ENCODE measurements at regions not wholly inside any gene's neighbourhood (a gene's known extent, or its start where the extent isn't known, plus 50 kb on each side); places are given as distances from the start of the nearest gene placed in this dataset.
"Not testable (repeated sequence)": the region's sequence is repeated elsewhere in the genome, so short reads cannot be mapped to it uniquely, and the experiment has no call there.

DNA sequence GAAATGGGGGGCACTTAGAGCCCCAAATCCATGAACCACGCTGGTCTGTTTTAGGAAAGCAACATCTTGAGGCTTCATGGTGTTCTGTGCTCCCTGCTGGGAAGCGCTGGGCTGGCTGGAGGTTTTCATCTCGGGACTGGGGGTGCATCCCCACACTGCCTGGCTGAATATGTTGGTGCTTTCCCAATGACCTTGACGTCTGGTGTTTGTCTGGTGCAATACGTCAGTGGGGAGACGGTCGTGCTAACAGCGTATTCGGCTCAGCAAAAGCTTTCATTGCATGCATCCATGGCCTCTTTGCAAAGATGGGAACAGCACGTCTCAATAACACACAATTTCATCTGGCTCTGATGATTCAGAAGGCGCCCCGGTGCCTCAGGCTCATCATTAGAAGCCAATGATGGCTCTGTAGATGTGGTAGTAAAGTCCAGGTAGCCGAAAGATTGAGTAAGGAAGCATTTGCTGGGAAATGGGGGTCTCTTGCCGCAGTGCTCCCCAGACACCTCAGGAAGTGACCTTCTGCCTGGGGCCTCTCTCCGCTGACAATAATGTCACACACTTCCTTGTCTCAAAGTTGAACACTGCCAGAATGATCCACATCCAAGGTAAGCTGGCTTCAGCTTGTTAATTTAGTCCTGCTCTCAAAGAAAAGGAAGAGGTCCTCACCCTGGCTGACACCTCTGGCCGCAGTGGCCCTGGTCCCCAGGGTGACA is 97.7 kb downstream of the ING1 start:
- DNase-seq, result no peak

DNA sequence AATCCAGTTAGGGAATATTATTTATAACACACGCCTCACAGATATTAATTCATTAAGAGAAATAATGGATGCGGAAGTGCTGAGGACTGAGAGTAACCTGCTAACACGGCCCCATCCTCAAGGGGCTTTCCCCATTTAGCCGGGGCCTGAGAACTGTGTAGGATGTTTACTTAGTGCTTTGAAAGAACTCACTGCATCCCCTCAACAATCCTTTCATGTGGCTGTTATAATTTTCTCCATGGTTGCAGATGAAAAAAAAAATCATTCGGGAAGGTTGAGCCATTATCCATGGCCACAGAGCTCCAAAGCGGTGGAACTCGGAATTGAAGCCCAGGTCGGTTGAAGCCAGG is 98.2 kb downstream of the ING1 start:
- no peak for DNase-seq

GRCh38 chr13:110812121-110812868 is 98.8 kb downstream of the ING1 start:
- no peak for DNase-seq

- DNase-seq, result no peak
Observed at GRCh38 chr13:110812869-110813645, 99.6 kb downstream of the ING1 start.

GRCh38 chr13:110813646-110814624 is 100.4 kb downstream of the ING1 start:
- DNase-seq, result no peak

GRCh38 chr13:110815471-110816204 is 99.2 kb downstream of the ANKRD10 start:
- DNase-seq, result no peak

GRCh38 chr13:110816500-110816899 is 98.4 kb downstream of the ANKRD10 start:
- DNase-seq, result no peak

DNA sequence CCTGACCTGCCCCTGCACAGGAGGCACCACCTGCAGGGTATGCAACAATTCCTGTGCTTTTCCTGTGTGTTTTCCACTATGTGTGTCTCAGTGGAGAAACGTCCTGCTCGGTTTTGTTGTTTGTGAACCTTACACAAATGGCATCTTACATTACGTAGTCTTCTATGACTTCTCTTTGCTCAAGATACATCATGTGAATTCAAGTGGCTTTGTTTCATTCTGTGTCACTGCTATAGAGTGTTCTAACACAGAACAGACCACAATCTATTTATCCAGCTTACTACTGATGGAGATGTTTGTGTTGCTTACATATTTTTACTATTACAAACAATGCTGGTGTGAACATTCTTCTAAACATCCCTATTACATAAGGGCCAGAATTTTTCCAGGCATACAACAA is 97.7 kb downstream of the ANKRD10 start:
- no peak for DNase-seq

DNA sequence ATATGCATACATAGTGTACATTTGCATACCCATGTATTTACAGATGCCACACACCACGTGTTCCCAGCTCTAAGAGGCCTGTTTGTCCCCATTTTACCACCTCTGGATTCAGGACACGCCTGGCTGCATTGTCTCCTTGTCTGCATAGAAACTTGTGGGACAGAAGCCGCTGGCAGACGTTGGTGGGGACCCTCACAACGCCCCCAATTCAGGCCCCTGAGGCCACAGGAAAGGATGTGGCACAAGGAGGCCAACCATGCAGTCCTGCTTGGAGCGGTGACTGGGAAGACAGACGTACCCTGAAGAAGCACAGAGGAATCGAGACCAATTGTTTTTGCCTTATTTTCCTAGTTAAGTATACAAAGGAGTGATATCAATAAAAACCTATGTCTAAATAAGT is 96.1 kb downstream of the ANKRD10 start:
- DNase-seq, result no peak

DNA sequence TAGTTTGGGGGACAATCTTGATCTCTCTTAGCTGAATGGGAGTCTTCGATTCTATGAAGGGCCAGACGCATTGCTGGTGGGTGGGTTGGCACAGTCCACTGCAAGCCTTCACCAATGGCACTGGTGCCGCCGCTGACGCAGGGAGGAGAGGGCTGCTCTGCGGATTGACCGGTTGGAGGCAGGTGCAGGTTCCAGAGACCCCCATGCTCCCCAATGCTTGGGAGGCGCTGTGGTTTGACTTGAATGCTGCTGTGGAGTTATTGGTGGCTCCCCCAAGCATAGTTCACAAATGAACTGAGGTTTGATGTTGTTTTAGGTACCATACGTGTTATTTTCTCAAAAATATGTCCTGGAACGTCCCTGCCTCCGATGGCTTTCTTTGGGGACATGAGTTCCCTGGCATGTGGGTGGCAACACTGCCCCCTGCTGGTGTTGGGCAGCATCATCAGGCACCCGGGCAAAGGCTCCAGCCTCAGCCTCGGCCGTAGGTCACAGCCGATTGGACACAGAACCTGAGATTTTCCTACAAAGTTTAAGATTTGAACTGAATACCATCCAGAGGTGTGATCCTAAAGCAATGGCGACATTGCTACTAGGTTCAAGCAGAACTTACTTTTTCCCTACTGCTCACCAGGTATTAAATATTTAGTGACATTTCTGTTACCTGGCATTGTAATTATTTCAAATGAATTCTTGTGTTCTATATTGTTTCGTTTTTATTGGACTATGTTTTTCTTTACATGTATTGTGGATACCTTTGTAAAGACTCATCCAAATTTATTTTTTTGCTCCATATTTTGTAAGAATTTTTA is 95.5 kb downstream of the ANKRD10 start:
- DNase-seq, result peak; percentile 91

- no peak for DNase-seq
Observed at GRCh38 chr13:110820322-110820721, 94.5 kb downstream of the ANKRD10 start.

DNA sequence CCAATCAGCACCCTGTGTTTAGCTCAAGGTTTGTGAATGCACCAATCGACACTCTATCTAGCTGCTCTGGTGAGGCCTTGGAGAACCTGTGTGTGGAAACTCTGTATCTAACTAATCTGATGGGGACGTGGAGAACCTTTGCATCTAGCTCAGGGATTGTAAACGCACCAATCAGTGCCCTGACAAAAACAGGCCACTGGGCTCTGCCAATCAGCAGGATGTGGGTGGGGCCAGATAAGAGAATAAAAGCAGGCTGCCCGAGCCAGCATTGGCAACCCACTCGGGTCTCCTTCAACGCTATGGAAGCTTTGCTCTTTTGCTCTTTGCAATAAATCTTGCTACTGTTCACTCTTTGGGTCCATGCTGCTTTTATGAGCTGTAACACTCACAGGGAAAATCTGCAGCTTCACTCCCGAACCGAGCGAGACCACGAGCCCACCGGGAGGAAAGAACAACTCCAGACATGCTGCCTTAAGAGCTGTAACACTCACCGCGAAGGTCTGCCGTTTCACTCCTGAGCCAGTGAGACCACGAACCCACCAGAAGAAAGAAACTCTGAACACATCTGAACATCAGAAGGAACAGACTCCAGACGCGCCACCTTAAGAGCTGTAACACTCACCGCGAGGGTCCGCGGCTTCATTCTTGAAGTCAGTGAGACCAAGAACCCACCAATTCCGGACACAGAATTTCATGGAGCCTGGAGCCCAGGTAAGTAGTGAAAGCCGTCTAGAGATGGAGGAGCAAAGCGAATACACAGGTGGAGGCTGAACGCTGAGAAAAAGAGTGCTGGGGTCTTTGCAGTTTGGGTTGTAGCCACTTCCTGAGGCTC is 92.8 kb downstream of the ANKRD10 start:
- DNase-seq, result not testable (repeated sequence)

GRCh38 chr13:110822669-110822945 is 92.3 kb downstream of the ANKRD10 start:
- no peak for DNase-seq

GRCh38 chr13:110824702-110825300 is 90.1 kb downstream of the ANKRD10 start:
- DNase-seq, result no peak

GRCh38 chr13:110825516-110825915 is 89.4 kb downstream of the ANKRD10 start:
- DNase-seq, result no peak

DNA sequence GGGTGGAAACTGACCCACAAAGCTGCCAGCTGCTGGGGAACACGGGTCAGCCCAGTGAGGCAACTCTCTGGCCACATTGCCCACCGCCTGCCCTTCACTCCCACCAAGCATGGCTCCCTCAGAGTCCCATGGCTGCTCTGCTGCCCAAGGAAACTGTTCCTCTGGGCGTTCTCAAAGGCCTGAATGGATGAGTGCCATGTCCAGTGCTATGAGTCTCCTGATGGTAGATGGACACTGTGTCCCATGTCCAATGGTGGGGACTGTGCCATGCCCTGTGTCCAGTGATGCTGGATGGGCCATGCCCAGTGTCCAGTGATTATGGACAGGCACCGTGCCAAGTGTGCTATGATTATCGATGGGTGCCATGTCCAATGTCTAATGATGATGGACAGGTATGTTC is 88.8 kb downstream of the ANKRD10 start:
- DNase-seq, result no peak

- DNase-seq, result no peak
Observed at GRCh38 chr13:110826861-110827672, 87.8 kb downstream of the ANKRD10 start.
